ENCODE measurements at regions not wholly inside any gene's neighbourhood (a gene's known extent, or its start where the extent isn't known, plus 50 kb on each side); places are given as distances from the start of the nearest gene placed in this dataset.

GRCh38 chr9:79377339-79377855 lies 194.4 kb upstream of the TLE4 start:
- DNase-seq = no peak

- no peak for DNase-seq
Observed at GRCh38 chr9:79378107-79378506, 193.7 kb upstream of the TLE4 start.

GRCh38 chr9:79382044-79382443 lies 189.7 kb upstream of the TLE4 start:
- DNase-seq = no peak

GRCh38 chr9:79382458-79382857 lies 189.3 kb upstream of the TLE4 start:
- no peak for DNase-seq

- DNase-seq = no peak
Observed at GRCh38 chr9:79383096-79383495, 188.7 kb upstream of the TLE4 start.

- DNase-seq = no peak
Observed at GRCh38 chr9:79384091-79384490, 187.7 kb upstream of the TLE4 start.

- DNase-seq = no peak
Observed at GRCh38 chr9:79384501-79384900, 187.3 kb upstream of the TLE4 start.

GRCh38 chr9:79387101-79387835 lies 184.5 kb upstream of the TLE4 start:
- no peak for DNase-seq

- DNase-seq = no peak
Observed at GRCh38 chr9:79390077-79390698, 181.6 kb upstream of the TLE4 start.

- no peak for DNase-seq
Observed at GRCh38 chr9:79390781-79391770, 180.7 kb upstream of the TLE4 start.

GRCh38 chr9:79395228-79395627 lies 176.5 kb upstream of the TLE4 start:
- no peak for DNase-seq

- no peak for DNase-seq
Observed at GRCh38 chr9:79395755-79396154, 176.0 kb upstream of the TLE4 start.

GRCh38 chr9:79396168-79396567 lies 175.6 kb upstream of the TLE4 start:
- DNase-seq = no peak

GRCh38 chr9:79403495-79403894 lies 168.3 kb upstream of the TLE4 start:
- DNase-seq = no peak

GRCh38 chr9:79408200-79408599 lies 163.6 kb upstream of the TLE4 start:
- DNase-seq = no peak

GRCh38 chr9:79408617-79409016 lies 163.1 kb upstream of the TLE4 start:
- no peak for DNase-seq

- no peak for DNase-seq
Observed at GRCh38 chr9:79409182-79409823, 162.5 kb upstream of the TLE4 start.

- DNase-seq = no peak
Observed at GRCh38 chr9:79425840-79426239, 145.9 kb upstream of the TLE4 start.

GRCh38 chr9:79428422-79428821 lies 143.3 kb upstream of the TLE4 start:
- no peak for DNase-seq

GRCh38 chr9:79430619-79431018 lies 141.1 kb upstream of the TLE4 start:
- no peak for DNase-seq

GRCh38 chr9:79431019-79431679 lies 140.6 kb upstream of the TLE4 start:
- no peak for DNase-seq

- no peak for DNase-seq
Observed at GRCh38 chr9:79432485-79432884, 139.3 kb upstream of the TLE4 start.

Measured in kidney glomerular epithelial cell (primary cell).